Motor neuron (in vitro differentiated cells): ENCODE measurements at regions not wholly inside any gene's neighbourhood (a gene's known extent, or its start where the extent isn't known, plus 50 kb on each side); places are given as distances from the start of the nearest gene placed in this dataset.

Experiments used
- ATAC-seq, 8 experiments: fragments of 200-7000 bp; cut with Tn5 transposase; replicated peaks in 6 of 8; 2 replicates each; pipeline ENCODE4 v1.8.0; 2021; ENCODE audit warnings: mild to moderate bottlenecking in 8 of 8, moderate library complexity in 8 of 8
- H3K27ac ChIP-seq, 2 donors: fragments of 250-450 bp; sonication (Bioruptor Pico); 2 replicates each; pipeline ENCODE4 v1.9.0; 2021; ENCODE audit warnings: antibody characterized with exemption in 2 of 2, mild to moderate bottlenecking in 2 of 2, moderate library complexity in 1 of 2
- H3K4me1 ChIP-seq, 2 donors: fragments of 250-450 bp; sonication (Bioruptor Pico); replicated peaks in 1 of 2; 2 replicates each; pipeline ENCODE4 v1.6.1; 2021; ENCODE audit warnings: antibody characterized with exemption in 2 of 2, mild to moderate bottlenecking in 2 of 2, moderate library complexity in 1 of 2
- H3K4me3 ChIP-seq, 5 donors: fragments of 250-450 bp; sonication (Bioruptor Pico); 2 replicates each; pipeline ENCODE4 v1.9.0; 2021; ENCODE audit warnings: antibody characterized with exemption in 5 of 5, mild to moderate bottlenecking in 5 of 5, moderate library complexity in 4 of 5
- WGBS, 10 experiments: fragments of 450-650 bp; shearing (Covaris generic); methylation state at CpG; one replicate each; pipeline ENCODE4 v1.0.0; 2022; 5-methylcytosine and 5-hydroxymethylcytosine counted together
- in situ Hi-C, 9 experiments: fragments of 400-800 bp; cut with MboI; loops; one replicate each; pipeline ENCODE4 v1.15.0; 2021; ENCODE audit warnings: low sequenced_read_pairs in 9 of 9, low pct_unique_long_range_greater_than_20kb in 2 of 9; ENCODE audit not compliant: unreplicated experiment in 9 of 9

- no peak overlapping the region for H3K4me3 ChIP-seq
- peaks cover 22 to 31% of the 10 kb centered on the region in 2 donors for H3K4me1 ChIP-seq
- peak in 2 of 8 experiments; percentile 14 to 19 for ATAC-seq
- in situ Hi-C loops: no loop called here
- H3K27ac ChIP-seq: peak overlapping the region; percentile 5 to 55
- 20 to 86% (median 56%) methylated on average over 1 to 6 of the region's 7 CpGs; no CpG with 5 or more reads in 4 of the 10 experiments for WGBS, 10 experiments
Observed at GRCh38 chr19:46950526-46951170, 69.0 kb upstream of the NPAS1 start.

- peak overlapping the region; percentile 5 to 55 for H3K27ac ChIP-seq
- peak; percentile 37 to 94 (median 84) for ATAC-seq
- WGBS, 10 experiments: 35 to 92% (median 57%) methylated on average over 2 to 6 of the region's 8 CpGs; no CpG with 5 or more reads in 2 of the 10 experiments
- peaks cover 16 to 25% of the 10 kb centered on the region in 2 donors for H3K4me1 ChIP-seq
- no peak overlapping the region for H3K4me3 ChIP-seq
- in situ Hi-C loops: no loop called here
Observed at GRCh38 chr19:46951171-46951986, 68.3 kb upstream of the NPAS1 start.

GRCh38 chr19:46952874-46953273, 66.8 kb upstream of the NPAS1 start:
- Histone ChIP-seq H3K4me1 (peaks cover 16 to 25% of the 10 kb centered on the region in 2 donors), H3K4me3 (no peak overlapping the region), H3K27ac (no peak overlapping the region)
- ATAC-seq: no peak
- in situ Hi-C loops: no loop called here
- WGBS, 10 experiments: 83 to 100% (median 95%) methylated on average over 1 to 5 of the region's 5 CpGs

GRCh38 chr19:46953955-46954501, 65.6 kb upstream of the NPAS1 start:
- Histone ChIP-seq H3K27ac (no peak overlapping the region), H3K4me1 (peaks cover 21 to 25% of the 10 kb centered on the region in 2 donors), H3K4me3 (no peak overlapping the region)
- in situ Hi-C loops: no loop called here
- ATAC-seq: no peak
- WGBS, 10 experiments: 50 to 100% (median 76%) methylated on average over 1 to 6 of the region's 6 CpGs; no CpG with 5 or more reads in 3 of the 10 experiments

GRCh38 chr19:46954502-46954992, 65.1 kb upstream of the NPAS1 start:
- Histone ChIP-seq H3K27ac (no peak overlapping the region), H3K4me1 (peaks cover 21 to 25% of the 10 kb centered on the region in 2 donors), H3K4me3 (no peak overlapping the region)
- 60 to 100% (median 70%) methylated on average over 1 to 6 of the region's 7 CpGs for WGBS, 10 experiments
- ATAC-seq: no peak
- in situ Hi-C loops: no loop called here

- in situ Hi-C loops: no loop called here
- ATAC-seq: no peak
- Histone ChIP-seq H3K27ac (no peak overlapping the region), H3K4me1 (peaks cover 21 to 23% of the 10 kb centered on the region in 2 donors), H3K4me3 (no peak overlapping the region)
- WGBS, 10 experiments: 44 to 100% (median 88%) methylated on average over 1 to 10 of the region's 10 CpGs; no CpG with 5 or more reads in 1 of the 10 experiments
Observed at GRCh38 chr19:46954993-46955812, 64.4 kb upstream of the NPAS1 start.

- Histone ChIP-seq H3K4me1 (peaks cover 15 to 16% of the 10 kb centered on the region in 2 donors), H3K27ac (no peak overlapping the region), H3K4me3 (no peak overlapping the region)
- WGBS, 10 experiments: 81 to 100% (median 89%) methylated on average over 1 to 5 of the region's 6 CpGs; no CpG with 5 or more reads in 3 of the 10 experiments
- in situ Hi-C loops: no loop called here
- ATAC-seq: no peak
Observed at GRCh38 chr19:46955813-46956371, 63.7 kb upstream of the NPAS1 start.

- H3K4me3 ChIP-seq: no peak overlapping the region
- H3K4me1 ChIP-seq: peaks cover 0 to 4% of the 10 kb centered on the region in 2 donors
- 34 to 83% (median 58%) methylated on average over 1 to 6 of the region's 6 CpGs for WGBS, 10 experiments
- in situ Hi-C loops: no loop called here
- H3K27ac ChIP-seq: peak overlapping the region in 1 of 2 donors; percentile 40
- ATAC-seq: peak in 1 of 8 experiments; percentile 51
Observed at GRCh38 chr19:46958532-46958931, 61.1 kb upstream of the NPAS1 start.

- in situ Hi-C loops: no loop called here
- WGBS, 10 experiments: 87 to 100% (median 92%) methylated on average over 1 to 4 of the region's 5 CpGs; no CpG with 5 or more reads in 1 of the 10 experiments
- H3K27ac ChIP-seq: no peak overlapping the region
- H3K4me1 ChIP-seq: peaks cover 0 to 4% of the 10 kb centered on the region in 2 donors
- no peak overlapping the region for H3K4me3 ChIP-seq
- ATAC-seq: no peak
Observed at GRCh38 chr19:46959894-46960556, 59.6 kb upstream of the NPAS1 start.

GRCh38 chr19:46962030-46962570, 57.5 kb upstream of the NPAS1 start:
- in situ Hi-C loops: no loop called here
- Histone ChIP-seq H3K4me3 (no peak overlapping the region), H3K27ac (no peak overlapping the region), H3K4me1 (peaks cover 0 to 4% of the 10 kb centered on the region in 2 donors)
- WGBS, 10 experiments: 71 to 100% (median 87%) methylated on average over 1 of the region's 2 CpGs; no CpG with 5 or more reads in 2 of the 10 experiments
- ATAC-seq: no peak

- 24 to 100% (median 86%) methylated on average over 2 to 6 of the region's 7 CpGs; no CpG with 5 or more reads in 1 of the 10 experiments for WGBS, 10 experiments
- ATAC-seq: no peak
- in situ Hi-C loops: no loop called here
- H3K4me3 ChIP-seq: no peak overlapping the region
- H3K27ac ChIP-seq: no peak overlapping the region
- peaks cover 0 to 4% of the 10 kb centered on the region in 2 donors for H3K4me1 ChIP-seq
Observed at GRCh38 chr19:46963093-46963734, 56.4 kb upstream of the NPAS1 start.
